OCI-LY3 (cell line): ENCODE measurements at regions not wholly inside any gene's neighbourhood (a gene's known extent, or its start where the extent isn't known, plus 50 kb on each side); places are given as distances from the start of the nearest gene placed in this dataset.

Experiments
- H2AFZ ChIP-seq: fragments of 200-600, 300-600 bp; shearing (Covaris generic); 2 replicates; pipeline ENCODE4 v1.6.0; 2014; ENCODE audit warnings: antibody characterized with exemption, low read depth, low read length
- H3K27ac ChIP-seq: fragments of 200-600, 300-600 bp; sonication (generic); 2 replicates; pipeline ENCODE4 v1.5.1; 2014; ENCODE audit warnings: mild to moderate bottlenecking, low read length, moderate library complexity, mixed read lengths
- H3K27me3 ChIP-seq: fragments of 200-600, 300-600 bp; sonication (generic); 2 replicates; pipeline ENCODE4 v1.6.1; 2014; ENCODE audit warnings: low read depth, low read length, mixed read lengths
- H3K36me3 ChIP-seq: fragments of 200-600, 300-600 bp; sonication (generic); replicated peaks from 2 replicates; pipeline ENCODE3; 2014; ENCODE audit warnings: low read depth, low read length, mixed read lengths
- H3K4me1 ChIP-seq: fragments of 300-600, 200-600 bp; sonication (generic); 2 replicates; pipeline ENCODE4 v1.6.1; 2014; ENCODE audit warnings: low read length, mixed read lengths
- H3K4me2 ChIP-seq: fragments of 200-600, 300-600 bp; sonication (generic); 2 replicates; pipeline ENCODE4 v1.6.1; 2014; ENCODE audit warnings: low read length, mixed read lengths
- H3K4me3 ChIP-seq: fragments of 300-600, 200-600 bp; sonication (generic); 2 replicates; pipeline ENCODE4 v1.5.1; 2014; ENCODE audit warnings: antibody characterized with exemption, mild to moderate bottlenecking, low read length, moderate library complexity
- H3K79me2 ChIP-seq: fragments of 300-600, 200-600 bp; shearing (Covaris generic); 2 replicates; pipeline ENCODE4 v1.6.1; 2014; ENCODE audit warnings: mild to moderate bottlenecking, low read length, mixed read lengths
- H3K9ac ChIP-seq: fragments of 300-600, 200-600 bp; shearing (Covaris generic); 2 replicates; pipeline ENCODE4 v1.6.0; 2014; ENCODE audit warnings: mild to moderate bottlenecking, low read length, moderate library complexity
- H3K9me3 ChIP-seq: fragments of 200-600, 300-600 bp; shearing (Covaris generic); 2 replicates; pipeline ENCODE4 v1.6.1; 2014; ENCODE audit warnings: low read length, mixed read lengths; ENCODE audit not compliant: insufficient read depth
- H4K20me1 ChIP-seq: fragments of 200-600, 300-600 bp; sonication (generic); 2 replicates; pipeline ENCODE4 v1.6.1; 2016; ENCODE audit warnings: low read length, mixed read lengths; ENCODE audit not compliant: insufficient read depth
- EZH2phosphoT487 ChIP-seq: fragments of 200-600 bp; shearing (Covaris generic); IDR thresholded peaks from 2 replicates; pipeline ENCODE4 v1.6.1; 2018; ENCODE audit warnings: antibody characterized with exemption, mixed run types, low read depth
- TF ChIP-seq, protein P1 (sequence below): fragments of 200-600, 300-600 bp; sonication (generic); IDR thresholded peaks from 2 replicates; pipeline ENCODE4 v1.5.1; 2014; ENCODE audit warnings: antibody characterized with exemption, low read length, low read depth

DNA sequence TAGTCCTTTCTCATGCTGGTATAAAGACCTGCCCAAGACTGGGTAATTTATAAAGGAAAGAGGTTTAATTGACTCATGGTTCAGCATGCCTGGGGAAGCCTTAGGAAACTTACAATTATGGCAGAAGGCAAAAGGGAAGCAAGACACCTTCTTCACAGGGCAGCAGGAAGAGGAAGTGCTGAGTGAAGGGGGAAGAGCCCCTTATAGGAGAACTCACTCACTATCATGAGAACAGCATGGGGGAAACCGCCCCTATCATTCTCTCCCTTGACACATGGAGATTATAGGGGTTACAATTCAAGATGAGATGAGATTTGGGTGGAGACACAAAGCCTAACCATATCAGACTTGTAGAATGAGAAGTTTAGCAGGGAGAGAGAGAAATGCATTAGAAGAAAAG lies 373.3 kb upstream of the DIAPH2 start:
- H4K20me1 ChIP-seq = no peaks in the 10 kb centered on the region
- no peaks in the 10 kb centered on the region for H3K9me3 ChIP-seq
- H3K4me3 ChIP-seq = no peak overlapping the region
- H3K9ac ChIP-seq = no peak overlapping the region
- H3K27me3 ChIP-seq = no peaks in the 10 kb centered on the region
- H3K4me1 ChIP-seq = no peaks in the 10 kb centered on the region
- H3K27ac ChIP-seq = no peak overlapping the region
- H3K36me3 ChIP-seq = no peaks in the 10 kb centered on the region
- no peak overlapping the region for H2AFZ ChIP-seq
- no peak overlapping the region for H3K4me2 ChIP-seq
- TF ChIP-seq EZH2phosphoT487 = no peak
- TF ChIP-seq, protein P1, sequence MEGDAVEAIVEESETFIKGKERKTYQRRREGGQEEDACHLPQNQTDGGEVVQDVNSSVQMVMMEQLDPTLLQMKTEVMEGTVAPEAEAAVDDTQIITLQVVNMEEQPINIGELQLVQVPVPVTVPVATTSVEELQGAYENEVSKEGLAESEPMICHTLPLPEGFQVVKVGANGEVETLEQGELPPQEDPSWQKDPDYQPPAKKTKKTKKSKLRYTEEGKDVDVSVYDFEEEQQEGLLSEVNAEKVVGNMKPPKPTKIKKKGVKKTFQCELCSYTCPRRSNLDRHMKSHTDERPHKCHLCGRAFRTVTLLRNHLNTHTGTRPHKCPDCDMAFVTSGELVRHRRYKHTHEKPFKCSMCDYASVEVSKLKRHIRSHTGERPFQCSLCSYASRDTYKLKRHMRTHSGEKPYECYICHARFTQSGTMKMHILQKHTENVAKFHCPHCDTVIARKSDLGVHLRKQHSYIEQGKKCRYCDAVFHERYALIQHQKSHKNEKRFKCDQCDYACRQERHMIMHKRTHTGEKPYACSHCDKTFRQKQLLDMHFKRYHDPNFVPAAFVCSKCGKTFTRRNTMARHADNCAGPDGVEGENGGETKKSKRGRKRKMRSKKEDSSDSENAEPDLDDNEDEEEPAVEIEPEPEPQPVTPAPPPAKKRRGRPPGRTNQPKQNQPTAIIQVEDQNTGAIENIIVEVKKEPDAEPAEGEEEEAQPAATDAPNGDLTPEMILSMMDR = no peak
- H3K79me2 ChIP-seq = no peaks in the 10 kb centered on the region

DNA sequence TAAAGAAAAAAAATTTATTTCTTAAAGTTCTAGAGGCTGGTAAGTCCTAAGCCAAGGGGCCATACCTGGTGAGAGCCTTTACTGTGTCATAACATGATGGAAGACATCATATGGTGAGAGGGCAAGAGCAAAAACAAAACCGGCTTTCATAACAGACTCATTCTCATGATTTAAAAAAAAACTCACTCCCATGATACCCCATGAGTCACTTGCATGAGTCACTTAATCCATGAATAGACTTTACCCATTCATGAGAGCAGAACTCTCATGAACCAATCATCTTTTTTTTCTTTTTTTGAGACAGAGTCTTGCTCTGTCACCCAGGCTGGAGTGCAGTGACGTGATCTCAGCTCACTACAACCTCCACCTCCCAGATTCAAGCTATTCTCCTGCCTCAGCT lies 369.7 kb upstream of the DIAPH2 start:
- no peaks in the 10 kb centered on the region for H4K20me1 ChIP-seq
- no peak overlapping the region for H2AFZ ChIP-seq
- no peaks in the 10 kb centered on the region for H3K36me3 ChIP-seq
- H3K27ac ChIP-seq = no peak overlapping the region
- H3K4me1 ChIP-seq = no peaks in the 10 kb centered on the region
- H3K27me3 ChIP-seq = no peaks in the 10 kb centered on the region
- H3K79me2 ChIP-seq = no peaks in the 10 kb centered on the region
- TF ChIP-seq, protein P1 = no peak
- no peak for TF ChIP-seq EZH2phosphoT487
- no peak overlapping the region for H3K9ac ChIP-seq
- no peaks in the 10 kb centered on the region for H3K9me3 ChIP-seq
- no peak overlapping the region for H3K4me3 ChIP-seq
- no peak overlapping the region for H3K4me2 ChIP-seq

DNA sequence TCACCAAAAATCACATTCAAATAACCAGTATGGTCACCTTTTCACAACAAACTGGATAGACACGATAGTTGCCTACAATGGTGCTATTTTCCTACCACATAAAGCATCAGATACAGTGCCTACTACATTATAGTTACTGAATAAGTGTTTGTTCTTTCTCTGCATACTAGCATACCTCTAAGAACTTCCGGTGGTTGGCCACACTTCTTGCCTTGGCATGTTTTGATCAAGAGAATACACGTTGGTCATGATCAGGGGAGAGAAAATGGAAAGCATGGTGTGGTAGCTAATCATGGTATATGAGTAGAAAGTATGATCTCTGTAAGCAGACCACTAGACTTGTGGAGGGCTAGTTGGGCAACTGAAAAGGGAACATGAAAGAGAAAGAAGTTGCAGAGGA lies 322.8 kb upstream of the DIAPH2 start:
- Histone ChIP-seq H3K4me1 (no peaks in the 10 kb centered on the region), H3K36me3 (no peaks in the 10 kb centered on the region), H3K9me3 (no peaks in the 10 kb centered on the region), H4K20me1 (no peaks in the 10 kb centered on the region), H3K9ac (no peak overlapping the region), H3K27me3 (no peaks in the 10 kb centered on the region), H3K4me2 (no peak overlapping the region), H3K27ac (no peak overlapping the region), H3K79me2 (no peaks in the 10 kb centered on the region), H3K4me3 (no peak overlapping the region), H2AFZ (no peak overlapping the region)
- TF ChIP-seq, protein P1 = no peak
- TF ChIP-seq EZH2phosphoT487 = no peak

DNA sequence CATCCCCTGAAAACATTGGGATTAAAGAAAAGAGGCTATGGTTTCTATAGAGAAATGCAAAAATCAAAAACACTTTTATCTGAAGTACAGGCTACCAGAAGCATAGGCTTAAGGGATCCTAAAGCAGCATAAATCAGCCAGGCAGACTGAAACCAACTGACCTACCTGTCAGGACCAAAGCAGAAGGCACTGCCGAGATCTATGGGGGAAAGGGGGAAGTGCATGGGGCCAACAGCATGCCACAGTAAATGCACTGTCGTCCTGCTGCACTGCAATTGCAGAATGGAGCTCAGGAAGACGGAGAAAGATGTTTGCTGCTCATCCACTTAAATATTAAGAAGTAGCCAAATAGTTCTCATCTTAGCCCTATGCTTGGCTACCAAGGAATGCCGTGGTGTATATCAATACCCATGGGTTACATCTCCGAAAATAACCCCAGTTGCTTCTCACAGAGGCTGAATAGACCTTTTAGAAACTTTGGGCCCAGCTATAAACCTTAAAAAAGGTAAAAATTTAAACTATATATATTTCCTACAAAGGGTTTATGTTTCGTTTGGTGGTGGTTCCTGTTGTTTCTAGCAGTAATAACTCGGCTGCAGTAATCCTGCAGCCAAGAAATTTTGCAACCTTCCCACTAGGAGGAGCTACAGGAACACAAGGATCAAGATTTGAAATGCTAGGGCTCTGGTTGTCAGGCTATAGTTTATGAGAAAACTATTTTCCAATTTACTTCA lies 312.2 kb upstream of the DIAPH2 start:
- Histone ChIP-seq H3K4me1 (peaks cover 7% of the 10 kb centered on the region), H2AFZ (peak overlapping the region; percentile 56; the same call in 1 of the 2 replicates), H3K9me3 (no peaks in the 10 kb centered on the region), H3K27ac (no peak overlapping the region), H4K20me1 (no peaks in the 10 kb centered on the region), H3K36me3 (no peaks in the 10 kb centered on the region), H3K4me3 (peak overlapping the region; percentile 72), H3K79me2 (no peaks in the 10 kb centered on the region), H3K27me3 (no peaks in the 10 kb centered on the region), H3K4me2 (peak overlapping the region; percentile 84), H3K9ac (peak overlapping the region; percentile 37; the same call in 1 of the 2 replicates)
- no peak for TF ChIP-seq EZH2phosphoT487
- TF ChIP-seq, protein P1 = peak; percentile 71
